Neural cell (in vitro differentiated cells): ENCODE measurements at regions not wholly inside any gene's neighbourhood (a gene's known extent, or its start where the extent isn't known, plus 50 kb on each side); places are given as distances from the start of the nearest gene placed in this dataset.

Experiments
- H2AFZ ChIP-seq: fragments of 200-600, 300-800 bp; sonication (generic), shearing (Covaris generic); 2 replicates; pipeline ENCODE4 v1.6.0; 2014; ENCODE audit warnings: low read depth, mild to moderate bottlenecking, antibody characterized with exemption, low read length, moderate library complexity
- H3F3A ChIP-seq: fragments of 200-600 bp; shearing (Covaris generic); 2 replicates; pipeline ENCODE4 v1.6.1; 2016; ENCODE audit warnings: mild to moderate bottlenecking, moderate library complexity, mixed read lengths, antibody characterized with exemption, low read length; ENCODE audit not compliant: insufficient read depth, poor library complexity, severe bottlenecking
- H3K27ac ChIP-seq: fragments of 200-600, 300-800 bp; sonication (generic), shearing (Covaris generic); 2 replicates; pipeline ENCODE4 v1.5.1; 2014; ENCODE audit warnings: mild to moderate bottlenecking, low read length, moderate library complexity
- H3K27me3 ChIP-seq: fragments of 300-800, 200-600 bp; sonication (generic), shearing (Covaris generic); 2 replicates; pipeline ENCODE4 v1.6.0; 2014; ENCODE audit warnings: mild to moderate bottlenecking, low read depth, low read length, moderate library complexity; ENCODE audit not compliant: insufficient read depth
- H3K36me3 ChIP-seq: fragments of 300-800, 200-600 bp; sonication (generic), shearing (Covaris generic); 2 replicates; pipeline ENCODE4 v1.5.1; 2014; ENCODE audit warnings: mild to moderate bottlenecking, antibody characterized with exemption, low read length, moderate library complexity; ENCODE audit not compliant: insufficient read depth
- H3K4me2 ChIP-seq: fragments of 300-800, 200-600 bp; sonication (generic), shearing (Covaris generic); 2 replicates; pipeline ENCODE4 v1.6.0; 2014; ENCODE audit warnings: mild to moderate bottlenecking, low read length
- H3K4me3 ChIP-seq: fragments of 300-800, 200-600 bp; sonication (generic), shearing (Covaris generic); 2 replicates; pipeline ENCODE4 v1.5.1; 2014; ENCODE audit warnings: mild to moderate bottlenecking, low read length, moderate library complexity
- H3K79me2 ChIP-seq: fragments of 200-600 bp; shearing (Covaris generic); replicated peaks from 2 replicates; pipeline ENCODE4 v1.6.0; 2014; ENCODE audit warnings: mild to moderate bottlenecking, low read length, moderate library complexity; ENCODE audit not compliant: insufficient read depth
- H3K9ac ChIP-seq: fragments of 300-800, 200-600 bp; sonication (generic), shearing (Covaris generic); 2 replicates; pipeline ENCODE4 v1.6.1; 2016; ENCODE audit warnings: mild to moderate bottlenecking, low read length, mixed read lengths
- H3K9me2 ChIP-seq: fragments of 200-600 bp; shearing (Covaris generic); 2 replicates; pipeline ENCODE4 v1.6.1; 2016; ENCODE audit warnings: mild to moderate bottlenecking, low read length, mixed read lengths; ENCODE audit not compliant: insufficient read depth
- H3K9me3 ChIP-seq: fragments of 200-600, 300-800 bp; sonication (generic), shearing (Covaris generic); 2 replicates; pipeline ENCODE4 v1.6.1; 2016; ENCODE audit warnings: mild to moderate bottlenecking, mixed run types, low read length, moderate library complexity, mixed read lengths
- H4K20me1 ChIP-seq: fragments of 200-600 bp; shearing (Covaris generic); 2 replicates; pipeline ENCODE4 v1.6.1; 2016; ENCODE audit warnings: mild to moderate bottlenecking, mixed run types; ENCODE audit not compliant: insufficient read depth
- EP300 ChIP-seq: fragments of 450-650 bp; conservative IDR thresholded peaks from 2 replicates; pipeline ENCODE4 v1.6.1; 2014; ENCODE audit warnings: antibody characterized with exemption, mild to moderate bottlenecking, moderate library complexity; ENCODE audit not compliant: poor library complexity, severe bottlenecking
- EZH2 ChIP-seq: fragments of 200-600, 300-800 bp; shearing (Covaris generic), sonication (generic); IDR thresholded peaks from 2 replicates; pipeline ENCODE4 v1.6.1; 2014; ENCODE audit warnings: antibody characterized with exemption, low read length, borderline replicate concordance, mild to moderate bottlenecking; ENCODE audit not compliant: insufficient read depth, poor library complexity, severe bottlenecking
- MXI1 ChIP-seq: fragments of 450-650 bp; conservative IDR thresholded peaks from 2 replicates; pipeline ENCODE4 v1.6.1; 2014; ENCODE audit warnings: antibody characterized with exemption, mild to moderate bottlenecking; ENCODE audit not compliant: poor library complexity, severe bottlenecking
- POLR2AphosphoS5 ChIP-seq: IDR thresholded peaks from 2 replicates; pipeline ENCODE4 v1.6.1; 2012
- RAD21 ChIP-seq: fragments of 450-650 bp; conservative IDR thresholded peaks from 2 replicates; pipeline ENCODE4 v1.6.1; 2014; ENCODE audit warnings: antibody characterized with exemption, mild to moderate bottlenecking, moderate library complexity
- SMC3 ChIP-seq: fragments of 450-650 bp; conservative IDR thresholded peaks from 2 replicates; pipeline ENCODE4 v1.6.1; 2014; ENCODE audit warnings: antibody characterized with exemption, mild to moderate bottlenecking, moderate library complexity; ENCODE audit not compliant: poor library complexity
- TAF1 ChIP-seq: IDR thresholded peaks from 2 replicates; pipeline ENCODE4 v1.6.1; 2012; ENCODE audit warnings: low read depth
- TF ChIP-seq, protein P1 (sequence below): IDR thresholded peaks from 2 replicates; pipeline ENCODE4 v1.6.1; 2012; ENCODE audit warnings: borderline replicate concordance
- TF ChIP-seq, protein P2 (sequence below): fragments of 450-650 bp; IDR thresholded peaks from 2 replicates; pipeline ENCODE4 v1.5.1; 2014; ENCODE audit warnings: antibody characterized with exemption, mild to moderate bottlenecking, moderate library complexity; ENCODE audit not compliant: poor library complexity, severe bottlenecking

DNA sequence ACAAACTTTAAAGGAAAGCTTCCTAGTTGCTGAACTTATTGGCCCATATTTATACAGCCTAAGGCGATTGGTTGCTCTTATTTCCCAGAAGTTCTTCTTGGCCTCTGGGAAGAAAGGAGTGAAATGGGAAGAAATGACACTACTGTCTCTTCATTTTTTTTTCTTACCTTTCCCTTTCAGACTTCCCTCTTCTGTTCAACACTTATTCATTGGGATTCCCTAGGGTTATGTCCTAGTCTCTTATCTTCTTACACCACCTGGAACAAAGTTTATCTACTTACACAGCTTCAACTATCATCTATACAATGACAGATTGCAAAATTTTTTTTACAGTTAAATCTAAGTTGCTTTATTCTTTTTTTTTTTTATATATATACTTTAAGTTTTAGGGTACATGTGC is 68.0 kb downstream of the SNX12 start:
- no peaks in the 10 kb centered on the region for H3F3A ChIP-seq
- no peaks in the 10 kb centered on the region for H4K20me1 ChIP-seq
- H3K9ac ChIP-seq = no peak overlapping the region
- H3K9me2 ChIP-seq = no peaks in the 10 kb centered on the region
- H3K4me3 ChIP-seq = no peak overlapping the region
- no peaks in the 10 kb centered on the region for H3K9me3 ChIP-seq
- no peak overlapping the region for H3K27ac ChIP-seq
- no peak overlapping the region for H3K4me2 ChIP-seq
- H3K79me2 ChIP-seq = no peaks in the 10 kb centered on the region
- no peaks in the 10 kb centered on the region for H3K27me3 ChIP-seq
- H2AFZ ChIP-seq = no peak overlapping the region
- H3K36me3 ChIP-seq = no peaks in the 10 kb centered on the region
- no peak for TF ChIP-seq MXI1
- TF ChIP-seq, protein P1, sequence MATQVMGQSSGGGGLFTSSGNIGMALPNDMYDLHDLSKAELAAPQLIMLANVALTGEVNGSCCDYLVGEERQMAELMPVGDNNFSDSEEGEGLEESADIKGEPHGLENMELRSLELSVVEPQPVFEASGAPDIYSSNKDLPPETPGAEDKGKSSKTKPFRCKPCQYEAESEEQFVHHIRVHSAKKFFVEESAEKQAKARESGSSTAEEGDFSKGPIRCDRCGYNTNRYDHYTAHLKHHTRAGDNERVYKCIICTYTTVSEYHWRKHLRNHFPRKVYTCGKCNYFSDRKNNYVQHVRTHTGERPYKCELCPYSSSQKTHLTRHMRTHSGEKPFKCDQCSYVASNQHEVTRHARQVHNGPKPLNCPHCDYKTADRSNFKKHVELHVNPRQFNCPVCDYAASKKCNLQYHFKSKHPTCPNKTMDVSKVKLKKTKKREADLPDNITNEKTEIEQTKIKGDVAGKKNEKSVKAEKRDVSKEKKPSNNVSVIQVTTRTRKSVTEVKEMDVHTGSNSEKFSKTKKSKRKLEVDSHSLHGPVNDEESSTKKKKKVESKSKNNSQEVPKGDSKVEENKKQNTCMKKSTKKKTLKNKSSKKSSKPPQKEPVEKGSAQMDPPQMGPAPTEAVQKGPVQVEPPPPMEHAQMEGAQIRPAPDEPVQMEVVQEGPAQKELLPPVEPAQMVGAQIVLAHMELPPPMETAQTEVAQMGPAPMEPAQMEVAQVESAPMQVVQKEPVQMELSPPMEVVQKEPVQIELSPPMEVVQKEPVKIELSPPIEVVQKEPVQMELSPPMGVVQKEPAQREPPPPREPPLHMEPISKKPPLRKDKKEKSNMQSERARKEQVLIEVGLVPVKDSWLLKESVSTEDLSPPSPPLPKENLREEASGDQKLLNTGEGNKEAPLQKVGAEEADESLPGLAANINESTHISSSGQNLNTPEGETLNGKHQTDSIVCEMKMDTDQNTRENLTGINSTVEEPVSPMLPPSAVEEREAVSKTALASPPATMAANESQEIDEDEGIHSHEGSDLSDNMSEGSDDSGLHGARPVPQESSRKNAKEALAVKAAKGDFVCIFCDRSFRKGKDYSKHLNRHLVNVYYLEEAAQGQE = no peak
- TF ChIP-seq RAD21 = no peak
- TF ChIP-seq SMC3 = no peak
- TF ChIP-seq EP300 = no peak
- no peak for TF ChIP-seq POLR2AphosphoS5
- TF ChIP-seq, protein P2, sequence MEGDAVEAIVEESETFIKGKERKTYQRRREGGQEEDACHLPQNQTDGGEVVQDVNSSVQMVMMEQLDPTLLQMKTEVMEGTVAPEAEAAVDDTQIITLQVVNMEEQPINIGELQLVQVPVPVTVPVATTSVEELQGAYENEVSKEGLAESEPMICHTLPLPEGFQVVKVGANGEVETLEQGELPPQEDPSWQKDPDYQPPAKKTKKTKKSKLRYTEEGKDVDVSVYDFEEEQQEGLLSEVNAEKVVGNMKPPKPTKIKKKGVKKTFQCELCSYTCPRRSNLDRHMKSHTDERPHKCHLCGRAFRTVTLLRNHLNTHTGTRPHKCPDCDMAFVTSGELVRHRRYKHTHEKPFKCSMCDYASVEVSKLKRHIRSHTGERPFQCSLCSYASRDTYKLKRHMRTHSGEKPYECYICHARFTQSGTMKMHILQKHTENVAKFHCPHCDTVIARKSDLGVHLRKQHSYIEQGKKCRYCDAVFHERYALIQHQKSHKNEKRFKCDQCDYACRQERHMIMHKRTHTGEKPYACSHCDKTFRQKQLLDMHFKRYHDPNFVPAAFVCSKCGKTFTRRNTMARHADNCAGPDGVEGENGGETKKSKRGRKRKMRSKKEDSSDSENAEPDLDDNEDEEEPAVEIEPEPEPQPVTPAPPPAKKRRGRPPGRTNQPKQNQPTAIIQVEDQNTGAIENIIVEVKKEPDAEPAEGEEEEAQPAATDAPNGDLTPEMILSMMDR = no peak
- TF ChIP-seq TAF1 = no peak
- TF ChIP-seq EZH2 = no peak

DNA sequence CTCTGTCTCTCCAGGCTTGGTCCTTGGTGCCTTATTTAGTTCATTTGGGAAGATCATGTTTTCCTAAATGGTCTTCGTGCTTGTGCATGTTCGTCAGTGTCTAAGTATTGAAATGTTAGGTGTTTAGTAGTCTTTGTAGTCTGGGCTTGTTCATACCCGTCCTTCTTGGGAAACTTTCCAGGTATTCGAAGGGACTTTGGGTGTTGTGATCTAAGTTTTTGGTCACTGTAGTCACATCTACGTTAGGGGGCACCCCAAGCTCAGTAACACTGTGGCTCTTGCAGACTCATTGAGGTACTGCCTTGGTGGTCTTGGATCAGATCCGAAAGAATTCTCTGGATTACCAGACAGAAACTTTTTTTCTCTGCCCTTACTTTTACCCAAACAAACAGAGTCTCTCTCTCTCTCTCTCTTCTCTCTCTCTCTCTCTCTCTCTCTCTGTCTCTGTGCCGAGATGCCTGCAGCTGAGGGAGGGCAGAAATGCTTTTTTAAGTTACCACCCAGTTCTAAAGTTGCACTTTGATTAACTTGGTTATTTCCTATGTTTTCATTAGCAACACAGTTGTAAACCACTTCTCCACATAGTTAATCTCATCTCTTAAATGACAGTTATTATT is 67.6 kb upstream of the SLC7A3 start:
- H3K4me2 ChIP-seq = no peak overlapping the region
- no peaks in the 10 kb centered on the region for H3K9me2 ChIP-seq
- H3K79me2 ChIP-seq = no peaks in the 10 kb centered on the region
- H4K20me1 ChIP-seq = no peaks in the 10 kb centered on the region
- H3K9me3 ChIP-seq = no peaks in the 10 kb centered on the region
- TF ChIP-seq, protein P1 = no peak
- TF ChIP-seq POLR2AphosphoS5 (no peak), SMC3 (peak; percentile 54), RAD21 (peak; percentile 61), EP300 (no peak), EZH2 (no peak), TAF1 (no peak), MXI1 (no peak)
- TF ChIP-seq, protein P2 = peak; percentile 51
- no peak overlapping the region for H3K4me3 ChIP-seq
- H2AFZ ChIP-seq = no peak overlapping the region
- no peak overlapping the region for H3K27ac ChIP-seq
- no peaks in the 10 kb centered on the region for H3F3A ChIP-seq
- no peak overlapping the region for H3K9ac ChIP-seq
- no peaks in the 10 kb centered on the region for H3K36me3 ChIP-seq
- no peaks in the 10 kb centered on the region for H3K27me3 ChIP-seq
